ENCODE measurements at regions not wholly inside any gene's neighbourhood (a gene's known extent, or its start where the extent isn't known, plus 50 kb on each side); places are given as distances from the start of the nearest gene placed in this dataset.

DNA sequence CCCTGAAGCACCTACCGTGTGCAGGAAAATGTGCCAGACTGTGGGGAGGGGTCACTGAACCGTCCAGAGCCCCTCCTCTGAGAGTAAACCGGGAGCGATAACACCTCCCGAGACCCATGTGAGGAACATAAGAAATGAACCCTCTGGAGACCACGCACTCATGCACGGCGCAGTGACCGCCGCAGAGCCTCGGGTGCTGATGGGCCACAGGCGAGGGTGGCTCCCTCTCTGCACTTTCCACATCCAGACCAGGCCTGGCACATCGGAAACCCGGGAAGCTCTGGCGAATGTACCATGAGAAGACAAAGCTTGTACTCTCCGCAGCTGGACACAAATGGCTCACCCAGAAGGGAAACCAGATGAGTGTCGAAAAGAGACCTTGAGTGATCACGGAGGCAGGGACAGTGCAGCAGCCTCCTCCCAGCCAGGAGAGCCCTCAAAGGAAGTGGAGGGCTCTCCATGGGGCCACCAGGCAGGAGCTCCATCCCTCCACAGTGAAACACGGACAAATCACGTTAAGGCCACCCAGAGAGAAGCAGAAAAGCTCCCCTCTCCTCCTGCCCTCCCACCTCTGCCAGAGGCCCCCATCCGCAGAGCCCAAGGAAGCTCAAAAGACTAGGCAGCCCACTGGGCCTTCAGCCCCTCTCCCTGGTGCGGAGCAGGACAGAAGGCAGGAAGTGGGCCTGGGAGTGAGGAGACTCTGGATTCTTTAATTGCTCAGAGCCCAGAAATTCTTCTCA lies 178.1 kb upstream of the PPP2R2D start:
- no peaks in the 10 kb centered on the region for H3K27me3 ChIP-seq (ENCODE audit: control insufficient read depth in 2 of 2, insufficient read depth in 2 of 2, low read length in 2 of 2)
- no peaks in the 10 kb centered on the region for H3K4me1 ChIP-seq (ENCODE audit: control insufficient read depth in 1 of 2, insufficient read depth in 2 of 2, low read length in 2 of 2)
- no peaks in the 10 kb centered on the region for H3K36me3 ChIP-seq (replicated peaks in 1 of 2; ENCODE audit: control insufficient read depth in 1 of 2, insufficient read depth in 2 of 2, low read length in 2 of 2)
- 91% methylated on average over 17 of the region's 22 CpGs for WGBS (ENCODE audit: insufficient coverage)
- TF ChIP-seq, protein P1, sequence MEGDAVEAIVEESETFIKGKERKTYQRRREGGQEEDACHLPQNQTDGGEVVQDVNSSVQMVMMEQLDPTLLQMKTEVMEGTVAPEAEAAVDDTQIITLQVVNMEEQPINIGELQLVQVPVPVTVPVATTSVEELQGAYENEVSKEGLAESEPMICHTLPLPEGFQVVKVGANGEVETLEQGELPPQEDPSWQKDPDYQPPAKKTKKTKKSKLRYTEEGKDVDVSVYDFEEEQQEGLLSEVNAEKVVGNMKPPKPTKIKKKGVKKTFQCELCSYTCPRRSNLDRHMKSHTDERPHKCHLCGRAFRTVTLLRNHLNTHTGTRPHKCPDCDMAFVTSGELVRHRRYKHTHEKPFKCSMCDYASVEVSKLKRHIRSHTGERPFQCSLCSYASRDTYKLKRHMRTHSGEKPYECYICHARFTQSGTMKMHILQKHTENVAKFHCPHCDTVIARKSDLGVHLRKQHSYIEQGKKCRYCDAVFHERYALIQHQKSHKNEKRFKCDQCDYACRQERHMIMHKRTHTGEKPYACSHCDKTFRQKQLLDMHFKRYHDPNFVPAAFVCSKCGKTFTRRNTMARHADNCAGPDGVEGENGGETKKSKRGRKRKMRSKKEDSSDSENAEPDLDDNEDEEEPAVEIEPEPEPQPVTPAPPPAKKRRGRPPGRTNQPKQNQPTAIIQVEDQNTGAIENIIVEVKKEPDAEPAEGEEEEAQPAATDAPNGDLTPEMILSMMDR (IDR thresholded peaks at IDR 0.05), result no peak
- H3K9me3 Mint-ChIP-seq, result peaks cover 0 to 7% (median 5%) of the 10 kb centered on the region in 7 donors
- H3K4me3 ChIP-seq (replicated peaks in 1 of 3; ENCODE audit: low read depth in 2 of 3, low read length in 3 of 3), result no peak overlapping the region
- H3K9ac ChIP-seq (ENCODE audit: insufficient read depth, low read length, poor library complexity, severe bottlenecking), result no peak overlapping the region
- no peaks in the 10 kb centered on the region for H3K79me2 ChIP-seq (ENCODE audit: insufficient read depth, low read length)
- no peak overlapping the region for H3K27ac Mint-ChIP-seq
- no peaks in the 10 kb centered on the region for H3K36me3 Mint-ChIP-seq
- H3K4me3 Mint-ChIP-seq, result no peak overlapping the region
- H3K4me2 ChIP-seq (replicated peaks; ENCODE audit: extremely low read depth, low read length, poor library complexity, severe bottlenecking), result no peak overlapping the region
- no peak for DNase-seq
- peaks cover 1 to 11% (median 6%) of the 10 kb centered on the region in 3 donors for H3K27me3 Mint-ChIP-seq (ENCODE audit: low read depth in 3 of 3)
- intact Hi-C loops (cut with micrococcal nuclease), result no loop called here
- no peaks in the 10 kb centered on the region for H4K20me1 ChIP-seq (ENCODE audit: insufficient read depth, low read length)
- H3K27ac ChIP-seq (ENCODE audit: low read depth in 1 of 2, low read length in 2 of 2), result no peak overlapping the region
- no peak overlapping the region for H2AFZ ChIP-seq (ENCODE audit: insufficient read depth, low read depth, low read length, poor library complexity, severe bottlenecking)
- H3K9me3 ChIP-seq (replicated peaks in 1 of 2; ENCODE audit: control insufficient read depth in 1 of 2, insufficient read depth in 1 of 2, low read length in 2 of 2), result no peaks in the 10 kb centered on the region
- peaks cover 6% of the 10 kb centered on the region for H3K4me1 Mint-ChIP-seq

DNA sequence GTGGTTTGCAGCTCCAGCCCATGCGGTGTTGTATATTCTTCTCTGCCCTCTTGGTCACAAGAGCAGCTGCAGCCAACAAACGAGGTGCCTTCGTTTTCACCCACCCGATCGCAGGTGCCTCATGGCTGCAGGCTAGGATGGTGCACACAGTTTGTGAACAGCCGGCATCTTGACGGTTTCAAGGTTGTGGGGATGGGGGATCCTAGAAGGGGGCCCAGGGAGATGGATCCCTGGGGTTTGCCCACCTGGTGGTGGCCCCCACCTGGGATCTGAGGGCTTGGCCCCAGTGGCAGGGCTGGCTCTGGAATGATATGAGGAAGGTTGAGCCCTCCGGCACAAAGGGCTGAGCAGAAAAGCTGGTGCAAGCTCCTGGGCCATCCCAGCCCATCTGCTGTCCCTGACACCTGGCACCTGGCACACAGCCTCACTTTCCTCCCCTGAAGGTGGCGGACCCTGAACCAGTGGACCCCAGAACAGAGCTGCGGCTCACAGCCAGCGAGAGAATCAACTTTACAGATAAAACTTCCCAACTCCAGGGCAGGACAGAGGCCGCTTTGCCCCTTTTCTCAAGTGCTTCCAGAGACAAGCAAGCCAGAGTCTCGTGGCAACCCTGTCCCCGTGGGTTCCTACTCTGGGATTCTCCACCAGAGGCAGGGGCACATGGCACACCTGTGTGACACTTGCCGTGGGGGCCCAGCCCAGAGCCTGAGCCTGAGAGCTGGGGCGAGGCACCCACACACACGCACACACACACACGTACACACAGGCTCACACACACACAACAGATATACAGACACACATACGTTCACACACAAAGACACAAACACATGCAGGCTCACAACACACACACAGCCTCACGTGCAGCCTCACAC lies 177.3 kb upstream of the PPP2R2D start:
- Histone ChIP-seq H3K27ac (ENCODE audit: low read depth in 1 of 2, low read length in 2 of 2) (no peak overlapping the region), H3K36me3 (replicated peaks in 1 of 2; ENCODE audit: control insufficient read depth in 1 of 2, insufficient read depth in 2 of 2, low read length in 2 of 2) (no peaks in the 10 kb centered on the region), H3K9me3 (replicated peaks in 1 of 2; ENCODE audit: control insufficient read depth in 1 of 2, insufficient read depth in 1 of 2, low read length in 2 of 2) (no peaks in the 10 kb centered on the region), H3K79me2 (ENCODE audit: insufficient read depth, low read length) (no peaks in the 10 kb centered on the region), H3K27me3 (ENCODE audit: control insufficient read depth in 2 of 2, insufficient read depth in 2 of 2, low read length in 2 of 2) (no peaks in the 10 kb centered on the region), H3K4me1 (ENCODE audit: control insufficient read depth in 1 of 2, insufficient read depth in 2 of 2, low read length in 2 of 2) (no peaks in the 10 kb centered on the region), H3K4me2 (replicated peaks; ENCODE audit: extremely low read depth, low read length, poor library complexity, severe bottlenecking) (no peak overlapping the region), H3K9ac (ENCODE audit: insufficient read depth, low read length, poor library complexity, severe bottlenecking) (no peak overlapping the region), H2AFZ (ENCODE audit: insufficient read depth, low read depth, low read length, poor library complexity, severe bottlenecking) (no peak overlapping the region), H3K4me3 (replicated peaks in 1 of 3; ENCODE audit: low read depth in 2 of 3, low read length in 3 of 3) (no peak overlapping the region), H4K20me1 (ENCODE audit: insufficient read depth, low read length) (no peaks in the 10 kb centered on the region)
- H3K27me3 Mint-ChIP-seq (ENCODE audit: low read depth in 3 of 3), result peaks cover 1 to 12% (median 6%) of the 10 kb centered on the region in 3 donors
- intact Hi-C loops (cut with micrococcal nuclease), result no loop called here
- DNase-seq, result no peak
- H3K4me3 Mint-ChIP-seq, result no peak overlapping the region
- H3K4me1 Mint-ChIP-seq, result peaks cover 6% of the 10 kb centered on the region
- peaks cover 0 to 5% (median 3%) of the 10 kb centered on the region in 7 donors for H3K9me3 Mint-ChIP-seq
- 88% methylated on average over 20 of the region's 20 CpGs for WGBS (ENCODE audit: insufficient coverage)
- H3K36me3 Mint-ChIP-seq, result no peaks in the 10 kb centered on the region
- no peak overlapping the region for H3K27ac Mint-ChIP-seq
- TF ChIP-seq, protein P1 (IDR thresholded peaks at IDR 0.05), result no peak

Measured in CD14-positive monocyte (primary cell).